HG03439 (cell line): ENCODE measurements at regions not wholly inside any gene's neighbourhood (a gene's known extent, or its start where the extent isn't known, plus 50 kb on each side); places are given as distances from the start of the nearest gene placed in this dataset.

Experiments used
- ATAC-seq: cut with Tn5 transposase; IDR thresholded peaks from one replicate; pipeline ENCODE4 v1.9.1; 2021; ENCODE audit warnings: mild to moderate bottlenecking, moderate library complexity; ENCODE audit not compliant: unreplicated experiment

GRCh38 chr13:90084684-90085290, 1262.7 kb upstream of the MIR17HG start:
- no peak for ATAC-seq

GRCh38 chr13:90089051-90089450, 1258.4 kb upstream of the MIR17HG start:
- ATAC-seq = no peak

GRCh38 chr13:90091611-90092010, 1255.9 kb upstream of the MIR17HG start:
- ATAC-seq = no peak

- ATAC-seq = no peak
Observed at GRCh38 chr13:90094357-90094756, 1253.1 kb upstream of the MIR17HG start.

- ATAC-seq = no peak
Observed at GRCh38 chr13:90098577-90098976, 1248.9 kb upstream of the MIR17HG start.

GRCh38 chr13:90099847-90100246, 1247.6 kb upstream of the MIR17HG start:
- no peak for ATAC-seq

- ATAC-seq = no peak
Observed at GRCh38 chr13:90103099-90103784, 1244.2 kb upstream of the MIR17HG start.

- ATAC-seq = no peak
Observed at GRCh38 chr13:90104764-90105163, 1242.7 kb upstream of the MIR17HG start.

GRCh38 chr13:90105276-90105675, 1242.2 kb upstream of the MIR17HG start:
- no peak for ATAC-seq

- ATAC-seq = no peak
Observed at GRCh38 chr13:90105849-90106496, 1241.5 kb upstream of the MIR17HG start.

- ATAC-seq = no peak
Observed at GRCh38 chr13:90107661-90108060, 1239.8 kb upstream of the MIR17HG start.

GRCh38 chr13:90108547-90108946, 1238.9 kb upstream of the MIR17HG start:
- ATAC-seq = no peak

GRCh38 chr13:90116121-90116520, 1231.4 kb upstream of the MIR17HG start:
- no peak for ATAC-seq

GRCh38 chr13:90118467-90119071, 1228.9 kb upstream of the MIR17HG start:
- ATAC-seq = no peak

- ATAC-seq = no peak
Observed at GRCh38 chr13:90120026-90120425, 1227.5 kb upstream of the MIR17HG start.

GRCh38 chr13:90121784-90122183, 1225.7 kb upstream of the MIR17HG start:
- ATAC-seq = no peak

- ATAC-seq = no peak
Observed at GRCh38 chr13:90122531-90122930, 1225.0 kb upstream of the MIR17HG start.

- ATAC-seq = no peak
Observed at GRCh38 chr13:90135558-90135957, 1211.9 kb upstream of the MIR17HG start.

GRCh38 chr13:90142251-90142650, 1205.2 kb upstream of the MIR17HG start:
- no peak for ATAC-seq

GRCh38 chr13:90154311-90154960, 1193.1 kb upstream of the MIR17HG start:
- no peak for ATAC-seq

GRCh38 chr13:90156390-90156789, 1191.1 kb upstream of the MIR17HG start:
- no peak for ATAC-seq
